ENCODE measurements at regions not wholly inside any gene's neighbourhood (a gene's known extent, or its start where the extent isn't known, plus 50 kb on each side); places are given as distances from the start of the nearest gene placed in this dataset.

GRCh38 chr12:46892887-46893286 is 67.1 kb upstream of the SLC38A4 start:
- TF ChIP-seq, protein P1, sequence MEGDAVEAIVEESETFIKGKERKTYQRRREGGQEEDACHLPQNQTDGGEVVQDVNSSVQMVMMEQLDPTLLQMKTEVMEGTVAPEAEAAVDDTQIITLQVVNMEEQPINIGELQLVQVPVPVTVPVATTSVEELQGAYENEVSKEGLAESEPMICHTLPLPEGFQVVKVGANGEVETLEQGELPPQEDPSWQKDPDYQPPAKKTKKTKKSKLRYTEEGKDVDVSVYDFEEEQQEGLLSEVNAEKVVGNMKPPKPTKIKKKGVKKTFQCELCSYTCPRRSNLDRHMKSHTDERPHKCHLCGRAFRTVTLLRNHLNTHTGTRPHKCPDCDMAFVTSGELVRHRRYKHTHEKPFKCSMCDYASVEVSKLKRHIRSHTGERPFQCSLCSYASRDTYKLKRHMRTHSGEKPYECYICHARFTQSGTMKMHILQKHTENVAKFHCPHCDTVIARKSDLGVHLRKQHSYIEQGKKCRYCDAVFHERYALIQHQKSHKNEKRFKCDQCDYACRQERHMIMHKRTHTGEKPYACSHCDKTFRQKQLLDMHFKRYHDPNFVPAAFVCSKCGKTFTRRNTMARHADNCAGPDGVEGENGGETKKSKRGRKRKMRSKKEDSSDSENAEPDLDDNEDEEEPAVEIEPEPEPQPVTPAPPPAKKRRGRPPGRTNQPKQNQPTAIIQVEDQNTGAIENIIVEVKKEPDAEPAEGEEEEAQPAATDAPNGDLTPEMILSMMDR (IDR thresholded peaks at IDR 0.05) = no peak
- no peak for TF ChIP-seq POLR2A (IDR thresholded peaks at IDR 0.05)
